K562 (cell line): ENCODE measurements at regions not wholly inside any gene's neighbourhood (a gene's known extent, or its start where the extent isn't known, plus 50 kb on each side); places are given as distances from the start of the nearest gene placed in this dataset.

Experiments used
- ATAC-seq: fragments of 200-7000 bp; cut with Tn5 transposase; 3 replicates; pipeline ENCODE4 v1.9.1; 2020; ENCODE audit warnings: moderate library complexity
- BruUV-seq: library from RNA; stranded (reverse); fragments of 400-500 nt; replicated peaks from 2 replicates; lab custom pipeline; 2021; lab: Mats Ljungman, UMichigan
- CTCF ChIA-PET: fragments of 300-600 bp; formaldehyde crosslinking; extraction: SDS; loops from one replicate; lab custom pipeline; 2021; ENCODE audit warnings: low intra/inter-chr PET ratio; lab: Yijun Ruan, JAX
- POLR2A ChIA-PET: fragments of 300-600, 350-650 bp; sonication (Branson Sonifier 250); formaldehyde crosslinking; extraction: SDS; loops from one replicate; lab custom pipeline; 2021; ENCODE audit warnings: antibody characterized with exemption, inconsistent platforms; lab: Yijun Ruan, JAX
- DNase-seq, 4 experiments: peaks; one replicate each; pipeline versions ENCODE4 v3.0.0 to v3.0.0-alpha.2; 2011 to 2018; ENCODE audit warnings: low spot score in 3 of 4, mixed read lengths in 3 of 4; ENCODE audit errors: extremely low read depth in 1 of 4
- FAIRE-seq: peaks from 2 replicates; lab custom pipeline; 2011; peaks lifted over from hg19 to GRCh38; lab: Jason Lieb, UNC
- H2AFZ ChIP-seq: 2 replicates; pipeline ENCODE4 v1.6.0; 2011; ENCODE audit warnings: low read depth, low read length, control low read depth, inconsistent platforms
- H3K27ac ChIP-seq: fragments of 200-600 bp; 3 replicates; pipeline ENCODE4 v1.8.0; 2011; ENCODE audit warnings: low read depth, mild to moderate bottlenecking, control low read depth, inconsistent platforms, low read length, moderate library complexity, mixed read lengths; ENCODE audit errors: extremely low read depth
- H3K27me3 ChIP-seq, 2 experiments: fragments of 300-600 bp in 1 of 2; 2 replicates in 1 of 2; 3 replicates in 1 of 2; pipeline versions ENCODE4 v1.6.0 to v1.8.0; 2011; ENCODE audit warnings: inconsistent platforms in 2 of 2, low read length in 2 of 2, mild to moderate bottlenecking in 1 of 2, mixed read lengths in 1 of 2, moderate library complexity in 1 of 2; ENCODE audit not compliant: control insufficient read depth in 2 of 2, insufficient read depth in 2 of 2
- H3K36me3 ChIP-seq: fragments of 300-600 bp; 3 replicates; pipeline ENCODE4 v1.8.0; 2011; ENCODE audit warnings: mild to moderate bottlenecking, low read length, inconsistent platforms; ENCODE audit not compliant: control insufficient read depth, insufficient read depth
- H3K4me1 ChIP-seq, 2 experiments: fragments of 200-600 bp in 1 of 2; replicated peaks in 1 of 2; 2 replicates in 1 of 2; 3 replicates in 1 of 2; pipeline versions ENCODE4 v1.5.1 to v1.8.0; 2011; ENCODE audit warnings: inconsistent platforms in 2 of 2, low read length in 2 of 2, mild to moderate bottlenecking in 1 of 2, mixed read lengths in 1 of 2, moderate library complexity in 1 of 2; ENCODE audit not compliant: control insufficient read depth in 2 of 2, insufficient read depth in 2 of 2
- H3K4me2 ChIP-seq: 2 replicates; pipeline ENCODE4 v1.6.1; 2011; ENCODE audit warnings: low read length, control low read depth, inconsistent platforms, mixed read lengths; ENCODE audit not compliant: insufficient read depth
- H3K4me3 ChIP-seq: fragments of 200-600 bp; sonication (generic), shearing (Covaris generic); 2 replicates; pipeline ENCODE4 v1.5.1; 2016; ENCODE audit warnings: control low read depth, inconsistent platforms
- H3K79me2 ChIP-seq: fragments of 200-600 bp; 3 replicates; pipeline ENCODE4 v1.8.0; 2011; ENCODE audit warnings: low read length, inconsistent platforms; ENCODE audit not compliant: control insufficient read depth, insufficient read depth
- H3K9ac ChIP-seq, 2 experiments: 2 replicates each; pipeline versions ENCODE4 v1.6.0 to v1.6.1; 2011; ENCODE audit warnings: low read depth in 2 of 2, low read length in 2 of 2, control low read depth in 1 of 2, inconsistent platforms in 1 of 2, mild to moderate bottlenecking in 1 of 2, mixed read lengths in 1 of 2; ENCODE audit not compliant: insufficient read depth in 1 of 2
- H3K9me1 ChIP-seq: one replicate; pipeline ENCODE4 v1.6.0; 2011; ENCODE audit warnings: inconsistent platforms, mild to moderate bottlenecking, low read length, moderate library complexity; ENCODE audit not compliant: control insufficient read depth, insufficient read depth
- H3K9me3 ChIP-seq: replicated peaks from 2 replicates; pipeline ENCODE4 v1.5.1; 2011; ENCODE audit warnings: low read depth, low read length, inconsistent platforms; ENCODE audit not compliant: control insufficient read depth, insufficient read depth
- H4K20me1 ChIP-seq: replicated peaks from 2 replicates; pipeline ENCODE4 v1.6.1; 2011; ENCODE audit warnings: low read length, inconsistent platforms, mixed read lengths; ENCODE audit not compliant: control insufficient read depth, insufficient read depth
- FOXJ2 ChIP-seq: fragments of 200-800 bp; sonication (Bioruptor generic); IDR thresholded peaks from 2 replicates; pipeline ENCODE4 v1.6.1; 2016; ENCODE audit warnings: missing genetic modification characterization, missing compliant biosample characterization
- GTF2A2 ChIP-seq: IDR thresholded peaks from 2 replicates; pipeline ENCODE4 v1.6.1; 2016; ENCODE audit warnings: mild to moderate bottlenecking, missing genetic modification characterization, missing compliant biosample characterization
- PHTF2 ChIP-seq: fragments of 250-450 bp; sonication (Bioruptor Pico); IDR thresholded peaks from 2 replicates; pipeline ENCODE4 v1.5.0; 2021; ENCODE audit warnings: mild to moderate bottlenecking
- ZNF23 ChIP-seq: fragments of 250-450 bp; sonication (Bioruptor Pico); IDR thresholded peaks from 2 replicates; pipeline ENCODE4 v1.4.0; 2020; ENCODE audit warnings: mild to moderate bottlenecking
- ZNF583 ChIP-seq: fragments of 250-450 bp; sonication (Bioruptor Pico); IDR thresholded peaks from 2 replicates; pipeline ENCODE4 v1.4.0; 2020
- ZNF589 ChIP-seq: fragments of 200-800 bp; sonication (Bioruptor generic); IDR thresholded peaks from 2 replicates; pipeline ENCODE4 v1.6.1; 2016; ENCODE audit warnings: low read depth, missing genetic modification characterization, missing compliant biosample characterization
- WGBS: fragments of 100-300 bp; shearing (Covaris generic); methylation state at CpG from one replicate; pipeline ENCODE4 v1.1.6; 2016; ENCODE audit warnings: low coverage, mixed read lengths; ENCODE audit not compliant: insufficient coverage; ENCODE audit errors: missing lambda C conversion rate; 5-methylcytosine and 5-hydroxymethylcytosine counted together
- in situ Hi-C: fragments of 300-500 bp; cut with MboI; formaldehyde crosslinking; loops from 4 replicates; pipeline ENCODE4 v1.15.0; 2018; ENCODE audit warnings: inconsistent platforms, mixed read lengths
- intact Hi-C: fragments of 100-400 bp; cut with micrococcal nuclease; formaldehyde crosslinking; loops from 2 replicates; pipeline ENCODE4 v1.14.2; 2022
- TF ChIP-seq, protein P1 (sequence below): sonication (generic); formaldehyde crosslinking; IDR thresholded peaks from 2 replicates; pipeline ENCODE4 v1.8.0; 2023; ENCODE audit warnings: mild to moderate bottlenecking, missing genetic modification reagents

DNA sequence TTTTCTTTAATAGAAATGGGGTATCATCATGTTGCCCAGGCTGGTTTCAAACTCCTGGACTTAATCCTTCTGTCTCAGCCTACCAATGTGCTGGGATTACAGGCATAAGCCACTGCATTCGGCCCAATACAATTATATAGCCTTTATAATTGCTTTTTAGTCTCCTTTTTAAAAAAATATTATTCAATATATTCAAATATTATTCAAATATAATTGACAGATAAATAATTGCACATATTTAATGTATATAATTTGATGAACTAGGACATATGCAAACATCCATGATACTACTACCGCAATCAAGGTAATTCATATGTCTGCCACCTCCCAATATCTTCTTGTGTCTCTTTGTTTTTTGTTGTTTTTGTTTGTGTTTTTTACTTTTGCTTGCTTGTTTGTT lies 894.2 kb upstream of the PTPRD start:
- no peak overlapping the region for H3K9ac ChIP-seq
- H3K79me2 ChIP-seq, result no peaks in the 10 kb centered on the region
- POLR2A ChIA-PET, result no interaction called here
- no peak overlapping the region for H3K4me2 ChIP-seq
- no peak for ATAC-seq
- H3K27me3 ChIP-seq, result no peaks in the 10 kb centered on the region
- intact Hi-C loops, result no loop called here
- no peak overlapping the region for H2AFZ ChIP-seq
- no peaks in the 10 kb centered on the region for H3K9me3 ChIP-seq
- H3K27ac ChIP-seq, result no peak overlapping the region
- TF ChIP-seq PHTF2 (no peak), ZNF589 (CRISPR knock-in tag) (no peak)
- H3K4me1 ChIP-seq, result no peaks in the 10 kb centered on the region
- 4% methylated on average over 2 of the region's 2 CpGs for WGBS
- no peak for FAIRE-seq
- no peaks in the 10 kb centered on the region for H3K9me1 ChIP-seq
- H3K36me3 ChIP-seq, result no peaks in the 10 kb centered on the region
- no TSS peak for BruUV-seq
- no peaks in the 10 kb centered on the region for H4K20me1 ChIP-seq
- no peak overlapping the region for H3K4me3 ChIP-seq
- CTCF ChIA-PET, result no interaction called here
- DNase-seq, result no peak
- in situ Hi-C loops, result no loop called here

DNA sequence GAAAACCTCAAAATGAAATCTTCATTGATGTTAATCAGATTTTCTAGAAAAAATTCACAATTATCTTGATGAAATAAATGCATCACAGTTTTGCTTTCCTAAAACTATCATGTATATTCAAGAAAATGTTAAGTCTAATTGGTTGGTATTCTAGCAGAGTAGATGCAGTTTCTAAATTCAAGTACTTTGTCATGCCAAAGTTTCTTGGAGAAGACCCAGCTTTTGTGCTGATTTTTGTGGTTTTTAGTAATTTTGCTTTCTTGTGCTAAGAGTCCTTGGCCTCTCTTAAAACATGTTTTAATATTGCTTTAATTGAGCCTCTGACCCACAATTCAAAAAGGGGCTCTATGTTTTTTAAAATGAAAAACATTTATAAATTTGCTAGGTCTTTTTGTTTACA lies 924.8 kb upstream of the PTPRD start:
- intact Hi-C loops, result no loop called here
- H4K20me1 ChIP-seq, result no peaks in the 10 kb centered on the region
- in situ Hi-C loops, result no loop called here
- H3K27ac ChIP-seq, result no peak overlapping the region
- H3K4me1 ChIP-seq, result no peaks in the 10 kb centered on the region
- no TSS peak for BruUV-seq
- ChIA-PET CTCF (no interaction called here), POLR2A (no interaction called here)
- no peaks in the 10 kb centered on the region for H3K9me1 ChIP-seq
- no peaks in the 10 kb centered on the region for H3K79me2 ChIP-seq
- H3K9ac ChIP-seq, result no peak overlapping the region
- no peak overlapping the region for H2AFZ ChIP-seq
- H3K4me2 ChIP-seq, result no peak overlapping the region
- TF ChIP-seq, protein P1, sequence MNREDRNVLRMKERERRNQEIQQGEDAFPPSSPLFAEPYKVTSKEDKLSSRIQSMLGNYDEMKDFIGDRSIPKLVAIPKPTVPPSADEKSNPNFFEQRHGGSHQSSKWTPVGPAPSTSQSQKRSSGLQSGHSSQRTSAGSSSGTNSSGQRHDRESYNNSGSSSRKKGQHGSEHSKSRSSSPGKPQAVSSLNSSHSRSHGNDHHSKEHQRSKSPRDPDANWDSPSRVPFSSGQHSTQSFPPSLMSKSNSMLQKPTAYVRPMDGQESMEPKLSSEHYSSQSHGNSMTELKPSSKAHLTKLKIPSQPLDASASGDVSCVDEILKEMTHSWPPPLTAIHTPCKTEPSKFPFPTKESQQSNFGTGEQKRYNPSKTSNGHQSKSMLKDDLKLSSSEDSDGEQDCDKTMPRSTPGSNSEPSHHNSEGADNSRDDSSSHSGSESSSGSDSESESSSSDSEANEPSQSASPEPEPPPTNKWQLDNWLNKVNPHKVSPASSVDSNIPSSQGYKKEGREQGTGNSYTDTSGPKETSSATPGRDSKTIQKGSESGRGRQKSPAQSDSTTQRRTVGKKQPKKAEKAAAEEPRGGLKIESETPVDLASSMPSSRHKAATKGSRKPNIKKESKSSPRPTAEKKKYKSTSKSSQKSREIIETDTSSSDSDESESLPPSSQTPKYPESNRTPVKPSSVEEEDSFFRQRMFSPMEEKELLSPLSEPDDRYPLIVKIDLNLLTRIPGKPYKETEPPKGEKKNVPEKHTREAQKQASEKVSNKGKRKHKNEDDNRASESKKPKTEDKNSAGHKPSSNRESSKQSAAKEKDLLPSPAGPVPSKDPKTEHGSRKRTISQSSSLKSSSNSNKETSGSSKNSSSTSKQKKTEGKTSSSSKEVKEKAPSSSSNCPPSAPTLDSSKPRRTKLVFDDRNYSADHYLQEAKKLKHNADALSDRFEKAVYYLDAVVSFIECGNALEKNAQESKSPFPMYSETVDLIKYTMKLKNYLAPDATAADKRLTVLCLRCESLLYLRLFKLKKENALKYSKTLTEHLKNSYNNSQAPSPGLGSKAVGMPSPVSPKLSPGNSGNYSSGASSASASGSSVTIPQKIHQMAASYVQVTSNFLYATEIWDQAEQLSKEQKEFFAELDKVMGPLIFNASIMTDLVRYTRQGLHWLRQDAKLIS (CRISPR knock-in tag), result no peak
- no peak for TF ChIP-seq GTF2A2 (tag)
- TF ChIP-seq FOXJ2 (tag), result no peak
- no peak for TF ChIP-seq ZNF23 (CRISPR knock-in tag)
- TF ChIP-seq ZNF583 (CRISPR knock-in tag), result no peak
- DNase-seq (no peak), ATAC-seq (no peak), FAIRE-seq (no peak)
- H3K27me3 ChIP-seq, result no peaks in the 10 kb centered on the region
- no peak overlapping the region for H3K4me3 ChIP-seq
- H3K36me3 ChIP-seq, result no peaks in the 10 kb centered on the region
- no peaks in the 10 kb centered on the region for H3K9me3 ChIP-seq
